Adrenal gland (tissue), 9 donors: ENCODE measurements at regions not wholly inside any gene's neighbourhood (a gene's known extent, or its start where the extent isn't known, plus 50 kb on each side); places are given as distances from the start of the nearest gene placed in this dataset.

Experiments used
- DNase-seq, 7 donors: peaks; one replicate each; pipeline ENCODE4 v3.0.0-alpha.2; 2019 to 2020
- H3K27ac ChIP-seq, 5 donors: fragments of 200-600 bp; sonication (generic) in 4 of 5; 1 replicate in 3 of 5; 2 replicates in 2 of 5; pipeline versions ENCODE4 v1.5.1 to v1.8.0; 2016 to 2020; ENCODE audit warnings: mild to moderate bottlenecking in 1 of 5
- H3K27me3 ChIP-seq: fragments of 200-600 bp; 2 replicates; pipeline ENCODE4 v1.8.0; 2021
- H3K36me3 ChIP-seq, 2 donors: fragments of 200-600 bp; replicated peaks in 1 of 2; 1 replicate in 1 of 2; 2 replicates in 1 of 2; pipeline versions ENCODE4 v1.5.1 to v1.8.0; 2018 to 2022
- H3K4me1 ChIP-seq, 2 donors: fragments of 200-600 bp; replicated peaks in 1 of 2; 1 replicate in 1 of 2; 2 replicates in 1 of 2; pipeline versions ENCODE4 v1.5.1 to v1.8.0; 2018 to 2021
- H3K4me3 ChIP-seq, 4 donors: fragments of 200-600 bp; sonication (generic) in 3 of 4; one replicate each; pipeline ENCODE4 v1.5.1; 2016 to 2018
- H3K9me3 ChIP-seq, 3 donors: fragments of 200-600 bp; sonication (generic) in 1 of 3; replicated peaks in 1 of 3; 1 replicate in 2 of 3; 2 replicates in 1 of 3; pipeline versions ENCODE4 v1.5.1 to v1.8.0; 2016 to 2021
- POLR2A ChIP-seq, 2 donors: fragments of 450-650 bp; IDR thresholded peaks; one replicate each; pipeline ENCODE4 v1.6.1; 2017; ENCODE audit warnings: antibody characterized with exemption in 2 of 2, mild to moderate bottlenecking in 2 of 2, moderate library complexity in 1 of 2
- WGBS, 4 donors: extraction: QIAGEN DNeasy Blood & Tissue Kit in 2 of 4; methylation state at CpG; one replicate each; pipeline versions ENCODE4 v1.1.5 to v1.1.7; 2013 to 2017; 5-methylcytosine and 5-hydroxymethylcytosine counted together
- intact Hi-C, 2 donors: fragments of 100-400 bp; cut with DNase I; formaldehyde crosslinking; loops; one replicate each; pipeline versions ENCODE4 v1.14.1 to v1.15.0; 2022 to 2023
- TF ChIP-seq, protein P1 (sequence below), 6 experiments: fragments of 450-650 bp in 4 of 6; fragments of 200-600 bp in 2 of 6; sonication (generic) in 1 of 6; IDR thresholded peaks; 1 replicate in 5 of 6; 2 replicates in 1 of 6; pipeline versions ENCODE4 v1.5.1 to v1.8.0; 2016 to 2021; ENCODE audit warnings: antibody characterized with exemption in 6 of 6, mild to moderate bottlenecking in 2 of 6, moderate library complexity in 1 of 6
- donor health status: healthy with polysubstance abuse.
- donor health status: Bipolar disorder and iron deficiency.
- donor health status: DM: yes; HTN: yes; CAD: no.
- donor health status: DM: no; HTN: no; CAD: no.
- donor health status: DM: no; HTN: no; CAD: no.

GRCh38 chr2:65507102-65508069, 75.0 kb upstream of the SPRED2 start:
- H3K9me3 ChIP-seq, result no peaks in the 10 kb centered on the region
- no peak overlapping the region for H3K27ac ChIP-seq
- no peaks in the 10 kb centered on the region for H3K4me1 ChIP-seq
- H3K27me3 ChIP-seq, result no peaks in the 10 kb centered on the region
- no peak for TF ChIP-seq POLR2A (IDR thresholded peaks at IDR 0.05)
- TF ChIP-seq, protein P1, sequence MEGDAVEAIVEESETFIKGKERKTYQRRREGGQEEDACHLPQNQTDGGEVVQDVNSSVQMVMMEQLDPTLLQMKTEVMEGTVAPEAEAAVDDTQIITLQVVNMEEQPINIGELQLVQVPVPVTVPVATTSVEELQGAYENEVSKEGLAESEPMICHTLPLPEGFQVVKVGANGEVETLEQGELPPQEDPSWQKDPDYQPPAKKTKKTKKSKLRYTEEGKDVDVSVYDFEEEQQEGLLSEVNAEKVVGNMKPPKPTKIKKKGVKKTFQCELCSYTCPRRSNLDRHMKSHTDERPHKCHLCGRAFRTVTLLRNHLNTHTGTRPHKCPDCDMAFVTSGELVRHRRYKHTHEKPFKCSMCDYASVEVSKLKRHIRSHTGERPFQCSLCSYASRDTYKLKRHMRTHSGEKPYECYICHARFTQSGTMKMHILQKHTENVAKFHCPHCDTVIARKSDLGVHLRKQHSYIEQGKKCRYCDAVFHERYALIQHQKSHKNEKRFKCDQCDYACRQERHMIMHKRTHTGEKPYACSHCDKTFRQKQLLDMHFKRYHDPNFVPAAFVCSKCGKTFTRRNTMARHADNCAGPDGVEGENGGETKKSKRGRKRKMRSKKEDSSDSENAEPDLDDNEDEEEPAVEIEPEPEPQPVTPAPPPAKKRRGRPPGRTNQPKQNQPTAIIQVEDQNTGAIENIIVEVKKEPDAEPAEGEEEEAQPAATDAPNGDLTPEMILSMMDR (IDR thresholded peaks at IDR 0.05), result no peak
- intact Hi-C loops, result no loop called here
- 85 to 95% (median 89%) methylated on average over 10 of the region's 10 CpGs for WGBS, 4 donors
- DNase-seq, result no peak
- H3K4me3 ChIP-seq, result no peak overlapping the region
- no peaks in the 10 kb centered on the region for H3K36me3 ChIP-seq

- H3K36me3 ChIP-seq, result no peaks in the 10 kb centered on the region
- intact Hi-C loops, result no loop called here
- no peaks in the 10 kb centered on the region for H3K9me3 ChIP-seq
- no peak overlapping the region for H3K27ac ChIP-seq
- no peak overlapping the region for H3K4me3 ChIP-seq
- H3K4me1 ChIP-seq, result no peaks in the 10 kb centered on the region
- DNase-seq, result no peak
- WGBS, 4 donors, result 60 to 70% (median 67%) methylated on average over 11 to 14 of the region's 14 CpGs
- TF ChIP-seq POLR2A (IDR thresholded peaks at IDR 0.05), result no peak
- TF ChIP-seq, protein P1 (IDR thresholded peaks at IDR 0.05), result no peak
- H3K27me3 ChIP-seq, result no peaks in the 10 kb centered on the region
Observed at GRCh38 chr2:65504814-65505697, 72.7 kb upstream of the SPRED2 start.

GRCh38 chr2:65504201-65504600, 71.8 kb upstream of the SPRED2 start:
- 85 to 90% (median 87%) methylated on average over 6 of the region's 6 CpGs for WGBS, 4 donors
- Histone ChIP-seq H3K9me3 (no peaks in the 10 kb centered on the region), H3K27ac (no peak overlapping the region), H3K36me3 (no peaks in the 10 kb centered on the region), H3K27me3 (no peaks in the 10 kb centered on the region), H3K4me1 (no peaks in the 10 kb centered on the region), H3K4me3 (no peak overlapping the region)
- DNase-seq, result no peak
- intact Hi-C loops, result no loop called here
- TF ChIP-seq, protein P1 (IDR thresholded peaks at IDR 0.05), result no peak
- TF ChIP-seq POLR2A (IDR thresholded peaks at IDR 0.05), result no peak

DNA sequence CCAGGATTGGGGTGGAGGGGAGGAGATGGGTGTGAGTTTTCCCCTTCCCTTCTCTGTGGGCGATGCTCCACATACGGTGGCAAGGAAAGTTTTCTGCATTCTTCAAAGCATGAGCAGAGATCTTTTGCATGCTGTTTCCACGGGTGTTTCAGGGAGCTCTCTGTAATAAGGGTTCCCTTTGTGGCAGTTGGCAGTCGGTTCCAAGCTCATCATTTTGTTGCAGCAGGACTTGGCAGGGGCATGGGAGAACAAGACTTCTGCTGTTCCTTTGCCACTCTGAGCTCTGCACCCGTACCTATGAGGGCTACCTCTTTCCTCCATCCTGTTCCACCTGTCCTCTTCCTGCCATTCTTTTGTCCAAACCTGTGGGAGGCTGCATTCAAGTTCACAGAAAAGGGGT, 71.3 kb upstream of the SPRED2 start:
- no peaks in the 10 kb centered on the region for H3K4me1 ChIP-seq
- intact Hi-C loops, result no loop called here
- no peaks in the 10 kb centered on the region for H3K9me3 ChIP-seq
- H3K36me3 ChIP-seq, result no peaks in the 10 kb centered on the region
- 77 to 82% (median 79%) methylated on average over 5 of the region's 5 CpGs for WGBS, 4 donors
- DNase-seq, result no peak
- TF ChIP-seq POLR2A (IDR thresholded peaks at IDR 0.05), result no peak
- TF ChIP-seq, protein P1 (IDR thresholded peaks at IDR 0.05), result no peak
- no peaks in the 10 kb centered on the region for H3K27me3 ChIP-seq
- no peak overlapping the region for H3K27ac ChIP-seq
- H3K4me3 ChIP-seq, result no peak overlapping the region
